ENCODE measurements at regions not wholly inside any gene's neighbourhood (a gene's known extent, or its start where the extent isn't known, plus 50 kb on each side); places are given as distances from the start of the nearest gene placed in this dataset.
"Not testable (repeated sequence)": the region's sequence is repeated elsewhere in the genome, so short reads cannot be mapped to it uniquely, and the experiment has no call there.

- no peak for DNase-seq (ENCODE audit: low read depth in 4 of 4, low spot score in 2 of 4)
These were observed 588.3 kb downstream of the DNAH5 start for GRCh38 chr5:13356226-13356625.

GRCh38 chr5:13354611-13355010 is 589.9 kb downstream of the DNAH5 start:
- no peak for DNase-seq (ENCODE audit: low read depth in 4 of 4, low spot score in 2 of 4)

- no peak for DNase-seq (ENCODE audit: low read depth in 4 of 4, low spot score in 2 of 4)
These were observed 593.7 kb downstream of the DNAH5 start for GRCh38 chr5:13350767-13351166.

DNA sequence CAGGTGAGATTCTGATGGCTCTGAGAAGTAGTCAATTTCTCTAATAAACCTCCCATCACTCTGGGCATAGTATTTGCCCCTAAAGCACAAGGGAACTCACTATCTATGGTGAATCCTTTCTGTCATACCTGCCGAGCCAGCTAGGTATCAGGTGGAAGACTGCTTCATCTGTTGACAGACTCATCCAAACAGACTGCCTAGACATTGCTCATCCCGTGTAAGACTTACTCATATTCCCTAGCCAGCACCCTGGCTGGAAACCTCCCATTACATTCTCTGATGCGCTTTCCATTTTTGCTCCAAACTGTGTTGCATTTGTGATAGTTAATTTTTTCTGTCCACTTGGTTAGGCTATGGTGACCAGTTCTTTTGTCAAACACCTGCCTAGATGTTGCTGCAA is 595.9 kb downstream of the DNAH5 start:
- DNase-seq (ENCODE audit: low read depth in 4 of 4, low spot score in 2 of 4), result no peak

DNA sequence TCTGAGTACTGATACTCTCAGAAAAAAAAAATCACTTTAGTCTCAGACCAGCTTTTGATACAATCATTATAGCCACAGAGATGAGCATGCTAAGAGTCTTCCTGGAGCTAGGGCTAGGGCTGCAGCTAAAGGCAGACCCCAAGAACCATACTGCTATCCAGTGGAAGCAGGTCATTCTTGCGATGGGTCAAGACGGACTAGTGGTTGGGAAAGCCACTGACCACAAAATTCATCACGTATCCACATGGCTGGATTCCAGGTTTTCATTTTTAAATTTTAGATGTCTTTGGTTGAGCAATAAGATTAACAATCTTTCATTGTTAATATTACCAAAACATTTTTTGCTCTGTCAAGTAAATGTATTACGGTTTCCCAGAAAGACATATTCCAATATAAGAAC is 598.1 kb downstream of the DNAH5 start:
- no peak for DNase-seq (ENCODE audit: low read depth in 4 of 4, low spot score in 2 of 4)

DNA sequence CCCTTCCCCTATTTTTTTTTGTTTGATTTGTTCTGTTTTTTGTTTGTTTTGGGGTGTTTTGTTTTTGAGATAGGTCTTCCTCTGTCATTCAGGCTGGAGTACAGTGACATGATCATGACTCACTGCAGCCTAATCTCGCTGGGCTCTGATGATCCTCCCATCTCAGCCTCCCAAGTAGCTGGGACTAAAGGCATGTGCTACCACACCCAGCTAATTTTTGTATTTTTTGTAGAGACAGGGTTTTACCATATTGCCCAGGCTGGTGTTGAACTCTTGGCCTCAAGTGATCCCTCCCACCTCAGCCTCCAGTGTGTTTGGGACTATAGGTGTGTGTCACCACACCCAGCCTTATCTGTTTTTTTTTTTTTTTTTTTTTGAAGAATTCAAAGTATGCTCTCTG is 605.4 kb downstream of the DNAH5 start:
- DNase-seq (ENCODE audit: low read depth in 4 of 4, low spot score in 2 of 4), result no peak

DNA sequence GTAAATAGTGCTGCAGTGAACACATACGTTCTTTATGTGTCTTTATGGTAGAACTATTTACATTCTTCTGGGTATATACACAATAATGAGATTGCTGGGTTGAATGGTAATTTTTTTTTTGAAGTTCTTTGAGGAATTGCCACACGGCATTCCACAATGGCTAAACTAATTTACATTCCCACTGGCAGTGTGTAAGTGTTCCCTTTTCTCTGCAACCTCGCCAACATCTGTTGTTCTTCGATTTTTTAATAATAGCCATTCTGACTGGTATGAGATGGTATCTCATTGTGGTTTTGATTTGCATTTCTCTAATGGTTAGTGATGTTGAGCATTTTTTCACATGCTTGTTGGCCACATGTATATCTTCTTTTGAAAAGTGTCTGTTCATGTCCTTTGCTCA is 609.5 kb downstream of the DNAH5 start:
- not testable (repeated sequence) for DNase-seq (ENCODE audit: low read depth in 4 of 4, low spot score in 2 of 4)

- DNase-seq (ENCODE audit: low read depth in 4 of 4, low spot score in 2 of 4), result no peak
These were observed 612.9 kb downstream of the DNAH5 start for GRCh38 chr5:13331585-13331984.

- no peak for DNase-seq (ENCODE audit: low read depth in 4 of 4, low spot score in 2 of 4)
These were observed 616.2 kb downstream of the DNAH5 start for GRCh38 chr5:13328316-13328715.

- DNase-seq (ENCODE audit: low read depth in 4 of 4, low spot score in 2 of 4), result no peak
These were observed 618.7 kb downstream of the DNAH5 start for GRCh38 chr5:13325765-13326164.

GRCh38 chr5:13322769-13323168 is 621.7 kb downstream of the DNAH5 start:
- no peak for DNase-seq (ENCODE audit: low read depth in 4 of 4, low spot score in 2 of 4)

GRCh38 chr5:13317654-13318053 is 626.8 kb downstream of the DNAH5 start:
- DNase-seq (ENCODE audit: low read depth in 4 of 4, low spot score in 2 of 4), result no peak

DNA sequence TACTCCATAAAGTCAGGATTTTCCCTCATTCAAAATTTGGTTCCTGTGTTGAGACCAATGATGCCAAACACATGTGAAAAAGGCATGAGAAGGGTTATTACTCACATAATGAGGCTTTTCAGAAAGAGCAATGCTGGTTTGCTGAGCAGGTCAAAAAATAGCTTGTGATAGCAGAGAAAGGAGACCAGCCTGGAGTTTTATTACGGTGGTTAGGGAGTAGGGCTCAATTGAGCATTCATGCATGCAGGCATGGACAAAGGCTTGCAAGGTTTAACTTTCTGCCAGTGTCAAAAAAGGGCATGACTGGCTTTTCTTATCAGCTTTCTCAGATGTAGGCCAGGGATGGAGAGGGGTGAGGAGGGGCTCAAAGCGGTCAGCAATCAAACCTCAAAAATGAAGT is 628.3 kb downstream of the DNAH5 start:
- DNase-seq (ENCODE audit: low read depth in 4 of 4, low spot score in 2 of 4), result peak in 2 of 4 donors; percentile 7 to 16

- no peak for DNase-seq (ENCODE audit: low read depth in 4 of 4, low spot score in 2 of 4)
These were observed 637.0 kb downstream of the DNAH5 start for GRCh38 chr5:13307480-13307879.

DNA sequence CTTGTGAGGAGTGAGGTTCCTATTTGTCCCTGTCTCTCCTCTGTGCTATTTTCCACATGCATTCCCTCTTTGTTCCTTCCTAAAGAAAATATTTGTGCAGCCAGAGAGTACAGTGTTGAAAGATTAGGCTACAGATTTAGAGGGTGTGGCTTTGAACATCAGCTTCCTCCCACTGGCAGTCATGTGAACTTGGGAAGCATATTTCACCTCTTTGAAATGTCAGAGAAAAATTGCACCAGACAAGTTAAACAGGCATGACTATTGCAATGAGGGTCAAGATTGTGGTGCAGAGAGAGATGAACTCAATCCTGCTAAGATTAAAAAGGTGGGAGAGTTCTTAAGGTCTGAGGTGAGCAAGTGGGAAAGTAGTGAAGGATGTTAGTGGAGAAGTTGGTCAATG is 641.0 kb downstream of the DNAH5 start:
- DNase-seq (ENCODE audit: low read depth in 4 of 4, low spot score in 2 of 4), result no peak

GRCh38 chr5:13278811-13279210 is 665.7 kb downstream of the DNAH5 start:
- no peak for DNase-seq (ENCODE audit: low read depth in 4 of 4, low spot score in 2 of 4)

DNA sequence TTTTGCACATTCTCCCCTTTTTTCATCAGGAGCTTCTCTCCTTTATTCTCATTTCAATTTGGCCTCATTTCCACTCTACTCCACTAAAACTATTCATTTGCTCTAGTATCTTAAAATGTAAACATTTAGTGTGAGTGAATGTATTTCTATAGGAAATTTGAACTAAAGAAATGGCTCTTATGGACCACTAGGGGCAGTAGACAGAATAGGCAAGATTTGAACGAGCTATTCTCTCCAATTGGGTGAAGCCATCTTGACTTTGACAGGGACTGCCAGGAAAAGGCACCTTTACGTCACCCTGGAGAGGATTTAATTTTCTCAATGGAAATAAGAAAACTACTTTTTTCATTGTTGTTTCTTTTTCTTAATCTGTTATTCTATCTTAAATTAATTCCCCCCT is 666.3 kb downstream of the DNAH5 start:
- DNase-seq (ENCODE audit: low read depth in 4 of 4, low spot score in 2 of 4), result no peak

- DNase-seq (ENCODE audit: low read depth in 4 of 4, low spot score in 2 of 4), result no peak
These were observed 668.3 kb downstream of the DNAH5 start for GRCh38 chr5:13276156-13276555.

GRCh38 chr5:13263701-13264100 is 680.8 kb downstream of the DNAH5 start:
- DNase-seq (ENCODE audit: low read depth in 4 of 4, low spot score in 2 of 4), result no peak

- no peak for DNase-seq (ENCODE audit: low read depth in 4 of 4, low spot score in 2 of 4)
These were observed 691.4 kb downstream of the DNAH5 start for GRCh38 chr5:13253111-13253510.

DNA sequence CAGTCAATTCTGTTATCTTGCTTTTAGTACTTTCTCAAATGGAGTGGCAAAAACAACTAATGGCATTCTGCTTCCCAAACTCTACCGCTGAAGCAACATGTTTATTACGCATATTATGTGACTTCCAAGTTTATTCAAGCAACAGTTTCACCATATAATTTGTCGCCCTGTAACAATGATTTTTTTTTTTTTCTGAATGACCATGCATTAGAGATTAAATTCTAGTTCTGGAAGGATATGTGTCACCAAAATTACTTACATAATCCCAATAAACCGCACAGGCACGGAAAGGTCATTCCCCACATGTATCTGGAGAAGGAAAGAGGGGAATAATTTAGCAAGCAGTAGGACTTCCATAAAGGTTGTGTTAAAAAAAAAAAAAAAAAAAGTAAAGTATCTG is 691.8 kb downstream of the DNAH5 start:
- no peak for DNase-seq (ENCODE audit: low read depth in 4 of 4, low spot score in 2 of 4)

DNA sequence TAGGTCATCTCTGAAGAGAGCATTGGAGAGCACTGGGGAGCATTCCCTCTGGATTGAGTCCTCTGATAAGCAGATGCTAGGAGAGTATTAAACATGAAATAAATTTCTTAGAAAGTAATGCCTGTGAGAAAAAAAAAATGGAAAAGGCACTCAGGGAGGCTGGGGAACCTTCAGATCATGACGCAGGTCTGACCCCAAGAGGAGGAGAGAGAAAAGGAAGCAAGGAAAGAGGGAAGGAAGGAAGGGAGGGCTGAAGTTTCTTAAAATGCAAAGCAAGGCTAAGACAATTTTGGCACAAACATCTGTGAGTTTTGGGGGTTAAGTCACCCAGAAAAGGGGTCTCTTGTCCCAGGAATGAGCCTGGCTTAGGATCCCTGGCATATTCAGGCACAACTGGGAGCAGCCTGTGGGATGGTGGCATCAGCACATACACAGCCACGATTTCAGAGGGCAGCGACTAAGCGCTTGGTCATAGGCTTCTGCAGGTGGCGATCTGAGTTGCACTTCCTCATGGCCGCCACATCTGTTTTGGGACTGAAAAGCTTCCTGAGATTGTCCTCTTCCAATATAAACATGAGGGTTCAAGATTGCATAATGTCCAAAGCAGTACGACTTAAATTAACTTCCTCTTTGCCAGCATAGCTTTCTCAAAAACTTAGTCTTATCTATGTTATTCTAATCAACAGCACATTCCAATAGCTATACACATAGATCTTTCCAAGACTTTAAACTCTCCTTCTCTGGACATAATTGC is 692.7 kb downstream of the DNAH5 start:
- DNase-seq (ENCODE audit: low read depth in 4 of 4, low spot score in 2 of 4), result no peak

Data from left renal cortex interstitium (tissue), 4 donors.